ENCODE measurements at regions not wholly inside any gene's neighbourhood (a gene's known extent, or its start where the extent isn't known, plus 50 kb on each side); places are given as distances from the start of the nearest gene placed in this dataset.
A peak's percentile ranks its signal among the peaks of the same experiment; 100 is the strongest.

DNA sequence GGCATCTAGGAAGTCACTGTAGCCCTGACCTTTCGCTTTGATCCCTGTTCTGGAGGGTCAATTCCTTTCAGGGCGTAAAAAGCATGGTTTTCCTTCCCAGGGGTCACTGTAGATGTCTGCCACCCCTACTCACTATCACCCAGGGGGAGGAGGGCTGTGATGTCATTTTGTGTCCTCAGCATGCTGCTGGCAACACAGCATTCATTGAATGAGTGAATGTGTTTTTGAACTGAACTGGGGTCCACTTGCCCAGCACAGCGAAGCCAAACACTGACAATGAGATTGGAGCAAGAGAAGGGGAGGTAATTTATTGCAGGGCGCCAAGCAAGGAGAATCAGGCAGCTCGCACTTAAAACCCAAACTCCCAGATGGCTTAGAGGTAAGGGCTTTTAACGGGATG is 78.2 kb upstream of the PGBD5 start:
- intact Hi-C loops (cut with DNase I): no loop called here
- ATAC-seq: no peak

DNA sequence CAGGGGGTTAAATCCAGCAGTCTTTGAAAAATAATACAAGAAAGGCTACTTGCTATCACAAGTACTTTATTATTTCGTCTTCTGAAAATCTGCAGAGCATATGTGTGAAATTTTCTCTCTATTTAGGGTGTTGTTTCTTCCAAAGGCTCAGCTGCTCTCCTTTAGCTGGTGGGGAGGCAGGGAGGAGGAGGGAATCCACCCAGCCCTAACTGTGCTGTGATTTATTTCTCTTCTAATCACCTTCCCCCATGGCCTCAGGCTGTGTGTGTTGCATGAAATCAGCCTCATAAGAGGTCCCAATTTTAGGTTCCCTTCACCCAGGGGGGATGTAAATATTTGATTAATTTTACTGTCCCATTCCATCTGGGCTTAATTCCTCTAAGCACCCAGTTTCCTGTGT is 77.6 kb upstream of the PGBD5 start:
- H3K36me3 ChIP-seq: no peaks in the 10 kb centered on the region
- no peak overlapping the region for H3K27ac ChIP-seq
- ATAC-seq (no peak), DNase-seq (no peak)
- H3K27me3 ChIP-seq: no peaks in the 10 kb centered on the region
- H3K4me3 ChIP-seq: no peak overlapping the region
- intact Hi-C loops (cut with DNase I): no loop called here
- TF ChIP-seq, protein P1, sequence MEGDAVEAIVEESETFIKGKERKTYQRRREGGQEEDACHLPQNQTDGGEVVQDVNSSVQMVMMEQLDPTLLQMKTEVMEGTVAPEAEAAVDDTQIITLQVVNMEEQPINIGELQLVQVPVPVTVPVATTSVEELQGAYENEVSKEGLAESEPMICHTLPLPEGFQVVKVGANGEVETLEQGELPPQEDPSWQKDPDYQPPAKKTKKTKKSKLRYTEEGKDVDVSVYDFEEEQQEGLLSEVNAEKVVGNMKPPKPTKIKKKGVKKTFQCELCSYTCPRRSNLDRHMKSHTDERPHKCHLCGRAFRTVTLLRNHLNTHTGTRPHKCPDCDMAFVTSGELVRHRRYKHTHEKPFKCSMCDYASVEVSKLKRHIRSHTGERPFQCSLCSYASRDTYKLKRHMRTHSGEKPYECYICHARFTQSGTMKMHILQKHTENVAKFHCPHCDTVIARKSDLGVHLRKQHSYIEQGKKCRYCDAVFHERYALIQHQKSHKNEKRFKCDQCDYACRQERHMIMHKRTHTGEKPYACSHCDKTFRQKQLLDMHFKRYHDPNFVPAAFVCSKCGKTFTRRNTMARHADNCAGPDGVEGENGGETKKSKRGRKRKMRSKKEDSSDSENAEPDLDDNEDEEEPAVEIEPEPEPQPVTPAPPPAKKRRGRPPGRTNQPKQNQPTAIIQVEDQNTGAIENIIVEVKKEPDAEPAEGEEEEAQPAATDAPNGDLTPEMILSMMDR (IDR thresholded peaks at IDR 0.05): no peak
- no peaks in the 10 kb centered on the region for H3K9me3 ChIP-seq
- no peaks in the 10 kb centered on the region for H3K4me1 ChIP-seq

More for the DNA sequence above, 78.2 kb upstream of the PGBD5 start:
- H3K27me3 ChIP-seq: no peaks in the 10 kb centered on the region
- TF ChIP-seq, protein P1 (IDR thresholded peaks at IDR 0.05): no peak
- no peak overlapping the region for H3K27ac ChIP-seq
- H3K36me3 ChIP-seq: no peaks in the 10 kb centered on the region
- H3K4me3 ChIP-seq: no peak overlapping the region
- H3K9me3 ChIP-seq: peaks cover 0 to 4% of the 10 kb centered on the region in 2 donors
- DNase-seq: no peak
- H3K4me1 ChIP-seq: no peaks in the 10 kb centered on the region

DNA sequence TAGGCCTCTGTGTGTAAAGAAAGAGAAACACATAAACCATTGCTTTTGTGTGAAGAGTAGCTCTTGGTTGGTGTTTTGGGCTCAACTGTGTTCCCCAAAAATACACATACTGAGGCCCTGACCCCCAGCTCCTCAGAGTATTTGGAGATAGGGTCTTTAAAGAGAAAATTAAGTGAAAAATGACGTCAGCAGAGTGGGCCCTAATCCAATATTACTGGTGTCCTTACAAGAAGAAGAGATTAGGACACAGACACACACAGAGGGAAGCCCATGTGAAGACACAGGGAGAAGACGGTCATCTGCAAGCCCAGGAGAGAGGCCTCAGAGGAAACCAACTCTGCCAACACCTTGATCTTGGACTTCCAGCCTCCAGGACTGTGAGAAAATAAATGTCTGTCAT is 76.9 kb upstream of the PGBD5 start:
- Histone ChIP-seq H3K4me3 (no peak overlapping the region), H3K9me3 (no peaks in the 10 kb centered on the region), H3K36me3 (no peaks in the 10 kb centered on the region), H3K4me1 (no peaks in the 10 kb centered on the region), H3K27me3 (no peaks in the 10 kb centered on the region), H3K27ac (no peak overlapping the region)
- DNase-seq (no peak), ATAC-seq (no peak)
- TF ChIP-seq, protein P1 (IDR thresholded peaks at IDR 0.05): no peak
- intact Hi-C loops (cut with DNase I): no loop called here

DNA sequence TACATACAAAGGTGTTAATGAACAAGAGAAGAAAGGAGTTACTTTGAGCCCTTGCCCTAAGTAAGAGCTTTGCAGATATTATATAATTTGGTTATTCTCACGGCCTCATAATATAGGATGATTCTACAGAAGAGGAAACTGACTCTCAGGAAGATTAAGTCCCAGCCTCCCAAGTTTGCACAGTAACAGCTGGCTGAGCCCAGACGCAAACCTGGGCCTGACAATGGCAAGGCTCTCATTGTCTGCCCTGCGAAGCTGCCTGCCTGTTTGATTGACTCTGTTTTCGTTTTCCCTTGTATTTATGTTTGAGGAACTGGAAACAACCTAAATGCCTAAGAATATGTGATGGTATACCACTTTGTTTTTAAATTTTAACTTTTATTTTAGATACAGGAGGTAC is 76.2 kb upstream of the PGBD5 start:
- Histone ChIP-seq H3K27ac (no peak overlapping the region), H3K4me1 (no peaks in the 10 kb centered on the region), H3K9me3 (no peaks in the 10 kb centered on the region), H3K27me3 (no peaks in the 10 kb centered on the region), H3K4me3 (no peak overlapping the region), H3K36me3 (no peaks in the 10 kb centered on the region)
- ATAC-seq: no peak
- TF ChIP-seq, protein P1 (IDR thresholded peaks at IDR 0.05): no peak
- DNase-seq: no peak
- intact Hi-C loops (cut with DNase I): no loop called here

DNA sequence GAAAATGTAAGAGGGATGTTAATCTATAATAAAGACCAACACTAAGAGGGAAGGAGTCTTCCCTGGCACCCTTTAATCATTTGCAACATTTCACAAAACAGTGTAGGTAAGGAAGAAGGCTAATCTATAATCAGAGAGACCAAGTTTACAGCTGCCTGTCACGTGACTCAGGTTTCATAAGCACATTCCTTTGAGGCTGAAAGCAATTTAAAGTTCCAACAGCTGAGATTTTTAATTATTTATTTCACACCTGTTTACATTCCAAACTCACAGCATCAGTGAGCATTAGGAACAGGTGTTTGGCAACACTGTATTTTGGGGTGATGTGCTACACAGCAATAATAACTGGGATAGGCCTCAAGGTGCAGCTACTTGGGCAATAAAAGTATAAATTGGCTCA is 75.7 kb upstream of the PGBD5 start:
- Histone ChIP-seq H3K9me3 (no peaks in the 10 kb centered on the region), H3K27ac (no peak overlapping the region), H3K4me1 (no peaks in the 10 kb centered on the region), H3K27me3 (no peaks in the 10 kb centered on the region), H3K4me3 (no peak overlapping the region), H3K36me3 (no peaks in the 10 kb centered on the region)
- DNase-seq (peak in 1 of 4 donors; percentile 11), ATAC-seq (peak; percentile 53)
- intact Hi-C loops (cut with DNase I): no loop called here
- TF ChIP-seq, protein P1 (IDR thresholded peaks at IDR 0.05): no peak

All from left lung (tissue), 4 donors.